Endothelial cell of umbilical vein (primary cell): ENCODE measurements at regions not wholly inside any gene's neighbourhood (a gene's known extent, or its start where the extent isn't known, plus 50 kb on each side); places are given as distances from the start of the nearest gene placed in this dataset.

Experiments used
- BruUV-seq: library from RNA; stranded (reverse); fragments of 400-500 nt; replicated peaks from 2 replicates; lab custom pipeline; 2021; lab: Mats Ljungman, UMichigan
- CTCF ChIA-PET: fragments of 300-600, 350-600 bp; sonication (Branson Sonifier 250); formaldehyde crosslinking; loops from one replicate; lab custom pipeline; 2021; ENCODE audit warnings: antibody characterized with exemption, inconsistent platforms; lab: Charles Lee
- POLR2A ChIA-PET: fragments of 300-600, 350-600 bp; sonication (Branson Sonifier 250); formaldehyde crosslinking; loops from one replicate; lab custom pipeline; 2021; ENCODE audit warnings: antibody characterized with exemption, inconsistent platforms; lab: Charles Lee
- DNase-seq: peaks from one replicate; pipeline ENCODE4 v3.0.0-alpha.2; 2011; ENCODE audit warnings: low read depth, low spot score
- FAIRE-seq: peaks from 2 replicates; lab custom pipeline; 2011; peaks lifted over from hg19 to GRCh38; lab: Jason Lieb, UNC
- H2AFZ ChIP-seq: 2 replicates; pipeline ENCODE4 v1.6.0; 2012; ENCODE audit warnings: low read depth, low read length, control low read depth, inconsistent platforms
- H3K27ac ChIP-seq: 2 replicates; pipeline ENCODE4 v1.5.1; 2011; ENCODE audit warnings: low read depth, mild to moderate bottlenecking, control low read depth, low read length, moderate library complexity; ENCODE audit not compliant: insufficient read depth
- H3K27me3 ChIP-seq, 2 experiments: 2 replicates each; pipeline versions ENCODE4 v1.6.0 to v1.6.1; 2011; ENCODE audit warnings: low read length in 2 of 2, mixed read lengths in 1 of 2; ENCODE audit not compliant: control insufficient read depth in 2 of 2, insufficient read depth in 2 of 2
- H3K36me3 ChIP-seq, 2 experiments: 2 replicates in 1 of 2; 3 replicates in 1 of 2; pipeline ENCODE4 v1.5.1; 2011; ENCODE audit warnings: low read length in 2 of 2, mild to moderate bottlenecking in 1 of 2, moderate library complexity in 1 of 2; ENCODE audit not compliant: control insufficient read depth in 2 of 2, insufficient read depth in 2 of 2; ENCODE audit errors: extremely low read depth in 1 of 2
- H3K4me1 ChIP-seq: 3 replicates; pipeline ENCODE4 v1.5.1; 2011; ENCODE audit warnings: mild to moderate bottlenecking, low read length; ENCODE audit not compliant: control insufficient read depth, insufficient read depth; ENCODE audit errors: extremely low read depth
- H3K4me2 ChIP-seq: 2 replicates; pipeline ENCODE4 v1.6.1; 2011; ENCODE audit warnings: low read length, control low read depth, mixed read lengths; ENCODE audit not compliant: insufficient read depth
- H3K4me3 ChIP-seq, 3 experiments: fragments of 200-600 bp in 1 of 3; sonication (generic), shearing (Covaris generic) in 1 of 3; replicated peaks in 1 of 3; 2 replicates each; pipeline ENCODE4 v1.5.1; 2011 to 2016; ENCODE audit warnings: control low read depth in 3 of 3, low read length in 3 of 3, mild to moderate bottlenecking in 2 of 3, inconsistent platforms in 1 of 3, low read depth in 1 of 3, moderate library complexity in 1 of 3; ENCODE audit not compliant: insufficient read depth in 1 of 3
- H3K79me2 ChIP-seq: 2 replicates; pipeline ENCODE4 v1.6.0; 2012; ENCODE audit warnings: low read length, inconsistent platforms; ENCODE audit not compliant: control insufficient read depth, insufficient read depth
- H3K9ac ChIP-seq: replicated peaks from 2 replicates; pipeline ENCODE3; 2011; ENCODE audit warnings: low read length, control low read depth; ENCODE audit not compliant: insufficient read depth; ENCODE audit errors: extremely low read depth
- H3K9me1 ChIP-seq: replicated peaks from 3 replicates; pipeline ENCODE4 v1.6.0; 2011; ENCODE audit warnings: mild to moderate bottlenecking, low read length; ENCODE audit not compliant: control insufficient read depth, insufficient read depth; ENCODE audit errors: extremely low read depth
- H3K9me3 ChIP-seq: replicated peaks from 2 replicates; pipeline ENCODE4 v1.5.1; 2012; ENCODE audit warnings: low read length, inconsistent platforms; ENCODE audit not compliant: control insufficient read depth, insufficient read depth
- H4K20me1 ChIP-seq: replicated peaks from 2 replicates; pipeline ENCODE3; 2011; ENCODE audit warnings: mild to moderate bottlenecking, low read length; ENCODE audit not compliant: control insufficient read depth, insufficient read depth; ENCODE audit errors: extremely low read depth
- CTCF ChIP-seq, 2 donors: IDR thresholded peaks; 1 replicate in 1 of 2; 2 replicates in 1 of 2; pipeline ENCODE4 v1.5.1; 2011; ENCODE audit warnings: low read length in 2 of 2, mild to moderate bottlenecking in 2 of 2, moderate library complexity in 2 of 2, control low read depth in 1 of 2, inconsistent platforms in 1 of 2, low read depth in 1 of 2; ENCODE audit not compliant: insufficient read depth in 1 of 2; ENCODE audit errors: extremely low read depth in 1 of 2
- EZH2 ChIP-seq: IDR thresholded peaks from 2 replicates; pipeline ENCODE4 v1.6.1; 2012; ENCODE audit warnings: borderline replicate concordance, low read depth, mild to moderate bottlenecking, moderate library complexity, low read length, inconsistent platforms; ENCODE audit not compliant: severe bottlenecking
- FOS ChIP-seq: IDR thresholded peaks from 2 replicates; pipeline ENCODE4 v1.6.1; 2011; ENCODE audit warnings: mild to moderate bottlenecking, low read length, moderate library complexity, borderline replicate concordance; ENCODE audit not compliant: insufficient read depth
- GATA2 ChIP-seq: IDR thresholded peaks from 2 replicates; pipeline ENCODE4 v1.7.0; 2011; ENCODE audit warnings: low read depth, mild to moderate bottlenecking, moderate library complexity, mixed read lengths, low read length; ENCODE audit not compliant: insufficient read length, insufficient read depth
- JUN ChIP-seq: IDR thresholded peaks from 2 replicates; pipeline ENCODE4 v1.6.1; 2011; ENCODE audit warnings: borderline replicate concordance, low read depth; ENCODE audit not compliant: insufficient read length, insufficient read depth
- MYC ChIP-seq: IDR thresholded peaks from one replicate; pipeline ENCODE4 v1.6.1; 2011; ENCODE audit warnings: mild to moderate bottlenecking, low read depth, low read length
- POLR2A ChIP-seq: IDR thresholded peaks from 2 replicates; pipeline ENCODE4 v1.6.1; 2012; ENCODE audit warnings: low read depth, mild to moderate bottlenecking, control low read depth, low read length
- POLR2AphosphoS5 ChIP-seq: IDR thresholded peaks from 2 replicates; pipeline ENCODE4 v1.6.1; 2012; ENCODE audit warnings: low read depth, mild to moderate bottlenecking, control low read depth, low read length, moderate library complexity; ENCODE audit not compliant: insufficient read depth
- dilution Hi-C: fragments of 300-500 bp; cut with MboI; formaldehyde crosslinking; loops from one replicate; pipeline ENCODE4 v1.15.0; 2019; ENCODE audit warnings: low sequenced_read_pairs; ENCODE audit not compliant: extremely low pct_ligation_motif_present
- intact Hi-C: fragments of 100-400 bp; cut with micrococcal nuclease; formaldehyde crosslinking; loops from one replicate; pipeline ENCODE4 v1.10.0; 2022
- TF ChIP-seq, protein P1 (sequence below): IDR thresholded peaks from 2 replicates; pipeline ENCODE4 v1.6.1; 2011; ENCODE audit not compliant: insufficient read depth, insufficient read length

- Histone ChIP-seq H3K4me2 (no peak overlapping the region), H4K20me1 (no peaks in the 10 kb centered on the region), H3K79me2 (no peaks in the 10 kb centered on the region), H3K9ac (no peak overlapping the region), H2AFZ (no peak overlapping the region), H3K9me1 (no peaks in the 10 kb centered on the region), H3K36me3 (no peaks in the 10 kb centered on the region), H3K4me1 (no peaks in the 10 kb centered on the region), H3K9me3 (no peaks in the 10 kb centered on the region), H3K4me3 (no peak overlapping the region), H3K27me3 (no peaks in the 10 kb centered on the region), H3K27ac (no peak overlapping the region)
- CTCF ChIA-PET: no interaction called here
- POLR2A ChIA-PET: no interaction called here
- FAIRE-seq (no peak), DNase-seq (no peak)
- BruUV-seq: no TSS peak
- dilution Hi-C loops: no loop called here
- intact Hi-C loops: no loop called here
- TF ChIP-seq POLR2AphosphoS5: no peak
- TF ChIP-seq, protein P1, sequence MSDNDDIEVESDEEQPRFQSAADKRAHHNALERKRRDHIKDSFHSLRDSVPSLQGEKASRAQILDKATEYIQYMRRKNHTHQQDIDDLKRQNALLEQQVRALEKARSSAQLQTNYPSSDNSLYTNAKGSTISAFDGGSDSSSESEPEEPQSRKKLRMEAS: no peak
- TF ChIP-seq POLR2A: no peak
- no peak for TF ChIP-seq FOS
- TF ChIP-seq JUN: no peak
- no peak for TF ChIP-seq CTCF (IDR thresholded peaks at IDR 0.05; ENCODE audit: extremely low read depth in 1 of 2, insufficient read depth in 1 of 2, low read depth in 1 of 2, low read length in 2 of 2)
- no peak for TF ChIP-seq MYC
- no peak for TF ChIP-seq GATA2
- TF ChIP-seq EZH2: no peak
Measured at GRCh38 chrX:122626871-122627270, 557.2 kb upstream of the GRIA3 start.
